HepG2 (cell line): ENCODE measurements at regions not wholly inside any gene's neighbourhood (a gene's known extent, or its start where the extent isn't known, plus 50 kb on each side); places are given as distances from the start of the nearest gene placed in this dataset.

Source experiments
- CTCF ChIP-seq: sonication (generic); formaldehyde crosslinking; IDR thresholded peaks from 2 replicates; pipeline ENCODE4 v1.5.0; 2020; ENCODE audit warnings: mild to moderate bottlenecking, missing genetic modification reagents, moderate library complexity
- FOXM1 ChIP-seq: sonication (generic); formaldehyde crosslinking; IDR thresholded peaks from 2 replicates; pipeline ENCODE4 v1.5.0; 2020; ENCODE audit warnings: missing genetic modification reagents
- NFYB ChIP-seq: sonication (generic); formaldehyde crosslinking; IDR thresholded peaks from 2 replicates; pipeline ENCODE4 v1.4.0; 2020; ENCODE audit warnings: missing genetic modification reagents
- ZNF274 ChIP-seq: sonication (generic); formaldehyde crosslinking; IDR thresholded peaks from 2 replicates; pipeline ENCODE4 v1.5.1; 2020; ENCODE audit warnings: mild to moderate bottlenecking, missing genetic modification reagents

GRCh38 chr10:91163269-91163868 is 57.1 kb upstream of the PCGF5 start:
- no peak for TF ChIP-seq ZNF274 (CRISPR knock-in tag)
- peak; percentile 4; the same call in 1 of the 2 replicates for TF ChIP-seq CTCF (CRISPR knock-in tag)
- TF ChIP-seq FOXM1 (CRISPR knock-in tag) = no peak
- TF ChIP-seq NFYB (CRISPR knock-in tag) = no peak
